ENCODE measurements at regions not wholly inside any gene's neighbourhood (a gene's known extent, or its start where the extent isn't known, plus 50 kb on each side); places are given as distances from the start of the nearest gene placed in this dataset.
A peak's percentile ranks its signal among the peaks of the same experiment; 100 is the strongest.

- DNase-seq: no peak
Observed at GRCh38 chr11:80362563-80363340, 921.9 kb upstream of the TENM4 start.

- no peak for DNase-seq
Observed at GRCh38 chr11:80355251-80355650, 914.4 kb upstream of the TENM4 start.

- DNase-seq: no peak
Observed at GRCh38 chr11:80350541-80350940, 909.7 kb upstream of the TENM4 start.

DNA sequence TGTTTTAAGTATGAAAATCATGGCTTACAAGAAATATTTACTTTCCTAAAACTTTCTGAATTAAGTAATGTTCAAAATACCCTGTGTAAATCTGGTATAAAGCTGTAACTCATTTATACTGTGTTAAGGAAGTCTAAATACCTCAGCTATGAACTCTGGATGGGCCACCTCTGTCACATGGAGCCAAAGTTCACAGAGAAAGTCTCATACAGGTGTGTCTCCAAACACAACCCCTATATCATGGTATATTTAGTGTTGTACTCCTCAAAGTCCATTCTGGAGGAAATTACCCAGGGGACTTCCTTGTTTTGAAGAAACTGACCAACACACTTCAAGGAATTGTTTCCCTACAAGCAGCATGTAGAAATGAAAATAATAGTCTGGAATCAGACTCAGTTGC lies 909.2 kb upstream of the TENM4 start:
- DNase-seq: no peak

GRCh38 chr11:80346353-80347059 lies 905.7 kb upstream of the TENM4 start:
- no peak for DNase-seq

DNA sequence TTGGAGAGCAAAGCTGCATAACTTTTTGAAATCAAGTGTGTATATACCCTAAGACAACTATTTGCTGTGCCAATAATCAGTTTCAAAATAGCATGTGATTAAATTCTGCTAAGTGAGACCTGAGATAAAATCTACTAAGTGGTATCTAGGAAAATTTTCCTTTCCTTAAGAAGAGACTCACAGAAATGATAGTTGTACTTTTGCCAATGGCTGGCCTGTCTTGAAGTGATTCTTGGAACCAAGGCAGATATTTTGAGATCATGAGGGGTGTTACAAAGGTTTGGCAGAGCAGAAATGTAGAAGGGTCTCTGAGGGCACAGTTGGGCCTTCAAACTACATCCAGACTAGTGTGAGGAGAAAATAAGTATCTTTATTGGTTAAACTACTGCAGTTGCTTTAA lies 902.6 kb upstream of the TENM4 start:
- DNase-seq: no peak

DNA sequence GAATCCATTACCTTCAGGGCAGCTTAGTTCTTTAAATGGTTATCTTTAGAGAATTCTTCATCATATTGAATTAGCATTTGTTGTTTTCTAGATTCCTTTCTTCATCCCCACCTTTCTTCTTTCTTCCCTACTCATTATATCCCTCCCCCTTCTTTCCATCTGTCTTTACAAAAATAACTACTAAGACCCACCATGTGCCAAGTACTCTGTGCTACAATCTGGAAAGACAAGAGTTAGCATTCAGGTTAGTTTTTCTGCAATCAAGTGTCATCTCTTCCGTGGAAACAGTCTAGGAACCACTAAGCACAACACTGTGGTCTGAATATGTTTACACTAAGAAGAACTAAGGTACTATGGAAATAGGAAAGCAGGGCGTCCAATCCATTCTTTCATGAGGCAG lies 897.4 kb upstream of the TENM4 start:
- DNase-seq: no peak

DNA sequence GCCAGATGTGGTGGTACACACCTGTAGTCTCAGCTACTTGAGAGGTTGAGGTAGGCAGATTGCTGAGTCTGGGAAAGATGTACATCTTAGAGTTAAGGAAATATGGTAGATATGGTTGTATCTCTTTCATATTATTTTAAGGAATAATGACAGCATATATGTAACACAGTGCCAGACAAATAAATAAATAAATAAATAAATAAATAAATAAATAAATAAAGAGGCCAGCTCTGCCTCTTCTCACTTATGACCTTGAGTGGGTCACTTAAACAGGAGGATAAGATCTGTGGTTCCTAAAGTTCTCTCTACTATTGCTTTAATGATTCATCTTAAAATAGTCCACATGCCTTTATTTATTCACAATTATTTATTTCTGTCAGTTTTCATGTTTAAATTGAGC lies 890.9 kb upstream of the TENM4 start:
- DNase-seq: no peak

- DNase-seq: no peak
Observed at GRCh38 chr11:80330264-80330663, 889.4 kb upstream of the TENM4 start.

GRCh38 chr11:80328774-80329173 lies 887.9 kb upstream of the TENM4 start:
- DNase-seq: no peak

- DNase-seq: no peak
Observed at GRCh38 chr11:80327956-80328614, 887.3 kb upstream of the TENM4 start.

- DNase-seq: no peak
Observed at GRCh38 chr11:80321786-80322185, 881.0 kb upstream of the TENM4 start.

GRCh38 chr11:80320765-80321164 lies 879.9 kb upstream of the TENM4 start:
- DNase-seq: peak; percentile 12

- DNase-seq: peak; percentile 33
Observed at GRCh38 chr11:80320226-80320625, 879.4 kb upstream of the TENM4 start.

DNA sequence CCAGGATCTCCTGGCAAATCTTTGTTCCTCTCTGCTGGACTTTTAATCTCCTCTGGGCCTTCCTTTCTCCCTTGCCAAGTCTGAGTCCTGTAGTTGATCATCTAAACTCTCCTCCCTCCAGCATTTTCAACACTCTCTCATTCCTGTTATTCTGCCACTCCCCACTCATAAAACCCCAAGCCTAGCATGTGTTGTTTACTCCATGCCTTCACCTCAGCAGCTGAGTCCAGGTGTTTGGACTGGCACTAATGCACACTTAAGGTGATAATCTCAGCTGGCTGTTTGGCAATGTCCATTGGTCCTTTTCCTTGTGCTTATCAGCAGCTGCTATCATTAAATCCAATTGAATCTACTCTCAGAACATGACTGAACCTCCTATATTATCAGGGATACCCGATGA lies 876.8 kb upstream of the TENM4 start:
- DNase-seq: no peak

GRCh38 chr11:80315200-80315599 lies 874.4 kb upstream of the TENM4 start:
- DNase-seq: no peak

GRCh38 chr11:80309301-80309700 lies 868.5 kb upstream of the TENM4 start:
- DNase-seq: no peak

DNA sequence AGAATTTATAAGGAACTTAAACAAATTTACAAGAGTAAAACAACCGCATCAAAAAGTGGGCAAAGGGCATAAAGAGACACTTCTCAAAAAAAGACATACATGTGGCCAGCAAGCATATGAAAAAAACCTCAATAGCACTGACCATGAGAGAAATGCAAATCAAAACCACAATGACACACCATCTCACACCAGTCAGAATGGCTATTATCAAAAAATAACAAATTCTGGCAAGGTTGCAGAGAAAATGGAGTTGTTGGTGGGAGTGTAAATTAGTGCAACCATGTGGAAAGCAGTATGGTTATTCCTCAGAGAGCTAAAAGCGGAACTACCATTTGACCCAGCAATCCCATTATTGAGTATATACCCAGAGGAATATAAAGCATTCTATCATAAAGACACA lies 866.8 kb upstream of the TENM4 start:
- DNase-seq: no peak

- DNase-seq: no peak
Observed at GRCh38 chr11:80297858-80298632, 857.2 kb upstream of the TENM4 start.

DNA sequence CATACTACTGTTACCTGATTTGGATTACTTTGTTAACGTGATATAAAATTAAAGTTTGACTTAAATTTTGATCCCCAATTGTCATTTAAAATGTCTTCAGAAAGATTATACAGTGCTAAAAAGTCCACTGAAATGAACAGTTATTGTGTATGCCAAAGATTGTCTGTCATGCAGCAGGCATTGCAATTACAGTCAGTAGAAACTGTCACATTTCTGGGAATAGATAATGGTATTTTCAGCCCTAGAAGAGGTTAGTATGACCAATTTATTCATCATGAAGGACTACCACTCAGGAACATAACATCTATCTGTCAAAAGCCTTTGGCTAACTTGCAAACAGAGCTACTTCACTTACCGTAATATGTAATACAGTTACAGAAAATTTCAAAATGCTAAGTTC lies 852.5 kb upstream of the TENM4 start:
- DNase-seq: no peak

DNA sequence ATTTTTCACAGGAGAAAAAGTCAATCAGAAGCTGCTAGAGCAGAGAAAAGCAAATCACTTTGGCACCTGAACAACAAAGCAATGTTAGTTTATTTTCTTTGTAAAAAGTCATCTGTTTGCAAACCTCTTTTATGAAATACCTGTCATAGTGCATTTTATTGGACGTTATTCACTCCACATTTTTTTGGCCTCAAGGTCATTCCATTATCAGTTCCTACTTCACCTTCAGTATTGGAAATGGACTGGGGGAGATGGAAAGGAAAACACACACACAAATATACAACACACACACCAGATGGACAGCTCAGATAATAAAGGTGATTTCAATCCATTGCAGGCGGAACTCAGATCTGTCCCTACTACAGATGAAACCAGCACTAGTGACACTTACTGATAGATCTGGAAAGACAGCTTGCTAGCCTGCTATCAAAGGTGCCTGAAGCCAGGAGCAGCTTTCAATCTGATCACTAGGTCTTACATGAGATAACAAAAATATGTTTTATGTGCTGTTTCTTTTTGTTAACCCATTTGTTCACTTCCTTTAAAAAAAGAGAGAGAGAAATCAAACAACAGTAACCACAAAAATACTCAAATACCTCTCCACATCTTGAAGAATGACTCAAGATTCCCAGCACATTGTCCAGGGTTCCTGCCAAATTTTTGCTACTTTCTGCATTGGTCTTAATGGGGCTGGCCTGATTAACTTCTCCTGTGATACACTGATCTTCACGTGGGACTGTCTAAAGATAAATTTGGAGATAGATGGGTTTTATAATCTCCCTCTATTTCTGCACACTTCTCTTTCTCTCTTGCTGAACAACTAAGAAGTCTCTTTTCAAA lies 844.3 kb upstream of the TENM4 start:
- DNase-seq: no peak

DNA sequence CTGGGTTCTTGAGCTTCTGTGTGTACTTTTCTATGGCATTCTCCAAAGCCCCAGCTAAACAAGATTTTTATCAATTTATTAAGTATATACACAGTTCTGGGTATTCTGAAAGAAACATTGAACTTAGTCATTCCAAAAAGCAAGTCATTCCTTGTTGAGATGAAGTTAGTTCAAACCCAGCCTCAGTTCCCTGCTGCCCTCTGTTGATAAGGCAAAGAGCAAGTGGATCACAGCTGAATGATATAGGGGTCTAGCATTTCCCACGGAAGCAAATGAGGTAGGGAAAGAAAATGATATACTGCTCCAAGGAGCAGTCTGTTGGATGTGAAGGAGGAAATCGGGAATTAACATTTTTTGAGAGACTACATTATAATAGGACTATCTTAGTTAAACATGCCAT lies 841.8 kb upstream of the TENM4 start:
- no peak for DNase-seq

All from NCI-H1105 treated with DMSO at 0.1 percent for 48 hours (cell line).